ENCODE measurements at regions not wholly inside any gene's neighbourhood (a gene's known extent, or its start where the extent isn't known, plus 50 kb on each side); places are given as distances from the start of the nearest gene placed in this dataset.

GRCh38 chr2:13996527-13996926 is 636.0 kb upstream of the LRATD1 start:
- H3K4me3 ChIP-seq (ENCODE audit: low read depth, low read length): no peak overlapping the region
- TF ChIP-seq CTCF (IDR thresholded peaks at IDR 0.05; ENCODE audit: low read depth, low read length, missing control alignments): no peak
- no peak for DNase-seq (ENCODE audit: low read depth)
- in situ Hi-C loops (cut with HindIII; ENCODE audit: low sequenced_read_pairs): no loop called here

DNA sequence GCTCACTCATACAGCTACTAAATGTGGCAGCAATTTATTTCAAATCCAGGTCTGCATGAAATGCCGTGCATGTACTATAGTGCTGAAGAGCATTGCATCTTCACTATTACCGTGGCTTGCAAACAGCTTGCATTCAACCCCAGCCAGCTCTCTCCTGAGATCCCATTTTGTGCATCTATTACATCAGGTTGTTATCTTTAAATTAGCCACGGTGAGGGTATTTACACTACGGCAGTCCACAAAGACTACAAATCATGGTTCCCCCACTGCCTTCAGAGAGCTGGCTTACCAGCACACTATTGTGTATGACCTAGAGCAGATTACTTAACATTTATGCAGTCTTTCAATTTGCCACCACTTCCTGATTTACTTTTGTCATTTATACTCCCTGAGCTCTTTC is 621.3 kb upstream of the LRATD1 start:
- TF ChIP-seq CTCF (IDR thresholded peaks at IDR 0.05; ENCODE audit: low read depth, low read length, missing control alignments): no peak
- DNase-seq (ENCODE audit: low read depth): peak; percentile 44
- in situ Hi-C loops (cut with HindIII; ENCODE audit: low sequenced_read_pairs): loop anchor here (10.0 kb wide), 1 partner anchor 56 kb away; no protein-coding TSS in a partner anchor
- H3K4me3 ChIP-seq (ENCODE audit: low read depth, low read length): no peak overlapping the region

GRCh38 chr2:14015113-14015630 is 617.3 kb upstream of the LRATD1 start:
- TF ChIP-seq CTCF (IDR thresholded peaks at IDR 0.05; ENCODE audit: low read depth, low read length, missing control alignments): no peak
- in situ Hi-C loops (cut with HindIII; ENCODE audit: low sequenced_read_pairs): loop anchor here (10.0 kb wide), 1 partner anchor 60 kb away; no protein-coding TSS in a partner anchor
- DNase-seq (ENCODE audit: low read depth): no peak

DNA sequence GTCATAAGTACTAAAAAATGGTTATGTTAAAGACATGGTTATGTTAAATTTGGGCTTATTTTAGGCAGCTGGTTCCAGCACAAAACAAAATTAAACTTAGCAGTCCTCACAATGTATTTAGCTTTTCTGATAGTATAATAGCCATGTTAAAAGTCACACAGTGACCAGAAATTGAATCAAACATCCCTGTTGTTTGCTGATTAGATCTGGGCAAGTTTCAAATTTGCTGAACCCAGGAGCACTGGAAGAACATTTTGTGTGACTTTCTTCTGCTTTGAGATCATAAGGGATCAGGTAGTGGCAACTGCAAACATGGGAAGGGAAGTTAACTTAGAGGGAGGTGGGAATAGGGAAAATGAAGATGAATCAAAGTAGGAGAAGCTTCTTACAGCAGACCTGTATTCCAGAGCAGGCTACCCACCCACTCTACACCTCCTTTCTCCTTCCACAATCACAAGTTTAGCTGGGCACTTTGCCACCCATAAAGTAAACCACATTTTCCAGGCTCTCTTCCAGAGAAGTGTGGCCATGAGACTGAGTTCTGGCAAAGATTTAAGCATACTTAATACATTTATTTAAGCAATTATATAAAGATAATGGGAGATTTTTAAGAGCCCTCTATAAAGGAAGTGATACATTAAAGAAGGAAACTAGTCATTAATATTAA is 616.1 kb upstream of the LRATD1 start:
- no peak for TF ChIP-seq CTCF (IDR thresholded peaks at IDR 0.05; ENCODE audit: low read depth, low read length, missing control alignments)
- no peak overlapping the region for H3K4me3 ChIP-seq (ENCODE audit: low read depth, low read length)
- peak; percentile 77 for DNase-seq (ENCODE audit: low read depth)
- in situ Hi-C loops (cut with HindIII; ENCODE audit: low sequenced_read_pairs): loop anchor here (10.0 kb wide), 1 partner anchor 62 kb away; no protein-coding TSS in a partner anchor

More at GRCh38 chr2:14015113-14015630, 617.3 kb upstream of the LRATD1 start:
- no peak overlapping the region for H3K4me3 ChIP-seq (ENCODE audit: low read depth, low read length)

GRCh38 chr2:14018620-14019019 is 613.9 kb upstream of the LRATD1 start:
- in situ Hi-C loops (cut with HindIII; ENCODE audit: low sequenced_read_pairs): loop anchor here (10.0 kb wide), 1 partner anchor 64 kb away; no protein-coding TSS in a partner anchor
- no peak overlapping the region for H3K4me3 ChIP-seq (ENCODE audit: low read depth, low read length)
- TF ChIP-seq CTCF (IDR thresholded peaks at IDR 0.05; ENCODE audit: low read depth, low read length, missing control alignments): no peak
- no peak for DNase-seq (ENCODE audit: low read depth)

DNA sequence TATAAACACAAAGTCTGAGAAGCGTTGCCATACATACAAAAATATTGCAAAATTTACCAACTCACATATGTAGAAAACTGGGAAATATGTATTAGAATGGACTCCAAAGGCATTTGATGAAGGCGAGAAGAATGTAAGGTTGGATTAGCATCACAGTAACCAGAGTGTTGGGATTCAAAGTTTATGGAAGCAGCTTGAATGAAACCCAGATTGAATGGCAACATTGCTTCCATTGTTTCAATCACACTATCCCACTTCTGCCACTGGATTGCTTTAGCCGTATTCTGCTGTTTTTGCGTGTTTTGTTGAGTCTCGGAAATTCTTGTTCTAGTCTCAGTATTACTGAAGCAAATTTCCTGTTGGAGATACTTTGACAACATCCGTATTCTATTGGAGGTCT is 609.0 kb upstream of the LRATD1 start:
- DNase-seq (ENCODE audit: low read depth): no peak
- in situ Hi-C loops (cut with HindIII; ENCODE audit: low sequenced_read_pairs): no loop called here
- TF ChIP-seq CTCF (IDR thresholded peaks at IDR 0.05; ENCODE audit: low read depth, low read length, missing control alignments): no peak
- no peak overlapping the region for H3K4me3 ChIP-seq (ENCODE audit: low read depth, low read length)

All from astrocyte of the cerebellum (primary cell).